ENCODE measurements at regions not wholly inside any gene's neighbourhood (a gene's known extent, or its start where the extent isn't known, plus 50 kb on each side); places are given as distances from the start of the nearest gene placed in this dataset.
"Not testable (repeated sequence)": the region's sequence is repeated elsewhere in the genome, so short reads cannot be mapped to it uniquely, and the experiment has no call there.

GRCh38 chr10:27313586-27313985 is 73.0 kb upstream of the ACBD5 start:
- not testable (repeated sequence) for TF ChIP-seq CTCF, POLR2A (IDR thresholded peaks at IDR 0.05)
